LNCaP clone FGC (cell line): ENCODE measurements at regions not wholly inside any gene's neighbourhood (a gene's known extent, or its start where the extent isn't known, plus 50 kb on each side); places are given as distances from the start of the nearest gene placed in this dataset.
A peak's percentile ranks its signal among the peaks of the same experiment; 100 is the strongest.

ENCODE experiments used
- DNase-seq: peaks from one replicate; pipeline ENCODE4 v3.0.0-alpha.2; 2011; ENCODE audit warnings: low read depth
- H3K4me3 ChIP-seq: 2 replicates; pipeline ENCODE4 v1.5.1; 2011; ENCODE audit warnings: mild to moderate bottlenecking, low read depth, low read length, control low read depth
- TF ChIP-seq, protein P1 (sequence below): IDR thresholded peaks from 2 replicates; pipeline ENCODE4 v1.5.1; 2012; ENCODE audit warnings: mild to moderate bottlenecking; ENCODE audit not compliant: control insufficient read depth, insufficient read depth; ENCODE audit errors: extremely low read depth

DNA sequence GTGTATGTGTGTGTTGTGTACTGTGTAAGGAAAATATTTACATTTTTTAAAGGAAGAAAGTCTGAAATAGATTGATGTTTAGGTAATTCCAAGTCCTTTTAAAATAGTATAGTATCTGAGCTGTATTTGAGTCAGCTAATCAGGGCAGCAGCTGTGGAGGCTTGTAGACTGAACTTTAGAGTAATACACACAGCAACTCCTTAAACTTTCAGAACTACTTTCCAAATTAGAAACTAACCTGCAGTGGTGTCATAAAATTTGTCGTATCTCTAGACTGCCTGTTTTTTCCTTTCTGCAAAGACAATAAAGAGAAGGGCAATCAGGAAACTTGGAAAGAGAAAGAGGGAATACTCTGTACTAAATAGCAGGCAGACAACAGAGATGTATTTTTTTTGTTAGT lies 391.0 kb upstream of the AZI2 start:
- H3K4me3 ChIP-seq = no peak overlapping the region
- no peak for DNase-seq
- TF ChIP-seq, protein P1, sequence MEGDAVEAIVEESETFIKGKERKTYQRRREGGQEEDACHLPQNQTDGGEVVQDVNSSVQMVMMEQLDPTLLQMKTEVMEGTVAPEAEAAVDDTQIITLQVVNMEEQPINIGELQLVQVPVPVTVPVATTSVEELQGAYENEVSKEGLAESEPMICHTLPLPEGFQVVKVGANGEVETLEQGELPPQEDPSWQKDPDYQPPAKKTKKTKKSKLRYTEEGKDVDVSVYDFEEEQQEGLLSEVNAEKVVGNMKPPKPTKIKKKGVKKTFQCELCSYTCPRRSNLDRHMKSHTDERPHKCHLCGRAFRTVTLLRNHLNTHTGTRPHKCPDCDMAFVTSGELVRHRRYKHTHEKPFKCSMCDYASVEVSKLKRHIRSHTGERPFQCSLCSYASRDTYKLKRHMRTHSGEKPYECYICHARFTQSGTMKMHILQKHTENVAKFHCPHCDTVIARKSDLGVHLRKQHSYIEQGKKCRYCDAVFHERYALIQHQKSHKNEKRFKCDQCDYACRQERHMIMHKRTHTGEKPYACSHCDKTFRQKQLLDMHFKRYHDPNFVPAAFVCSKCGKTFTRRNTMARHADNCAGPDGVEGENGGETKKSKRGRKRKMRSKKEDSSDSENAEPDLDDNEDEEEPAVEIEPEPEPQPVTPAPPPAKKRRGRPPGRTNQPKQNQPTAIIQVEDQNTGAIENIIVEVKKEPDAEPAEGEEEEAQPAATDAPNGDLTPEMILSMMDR = no peak

GRCh38 chr3:28743271-28743670 lies 394.6 kb upstream of the AZI2 start:
- H3K4me3 ChIP-seq = no peak overlapping the region
- DNase-seq = no peak
- TF ChIP-seq, protein P1 = no peak

- DNase-seq = peak; percentile 95
- no peak overlapping the region for H3K4me3 ChIP-seq
- TF ChIP-seq, protein P1 = no peak
These were observed 395.2 kb upstream of the AZI2 start for GRCh38 chr3:28743831-28744230.

DNA sequence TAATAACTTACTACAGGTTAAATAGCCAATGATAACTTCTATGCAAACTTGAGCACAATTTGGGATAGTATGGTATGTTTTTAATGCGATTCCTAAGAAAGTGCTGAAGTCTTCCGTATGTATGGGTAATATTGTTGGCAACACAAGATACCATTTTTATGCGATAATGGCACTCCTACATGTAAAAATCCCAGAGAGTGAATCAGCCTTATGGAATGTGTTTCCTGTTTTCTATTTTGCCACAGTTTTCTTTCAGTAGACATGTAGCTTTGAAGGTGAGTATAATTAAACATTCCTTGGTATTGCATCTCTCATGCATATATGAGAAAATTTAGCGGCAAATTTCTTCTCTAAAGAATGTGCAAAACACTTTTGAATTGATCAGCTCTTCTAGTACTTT lies 396.8 kb upstream of the AZI2 start:
- TF ChIP-seq, protein P1 = no peak
- H3K4me3 ChIP-seq = no peak overlapping the region
- no peak for DNase-seq

- TF ChIP-seq, protein P1 = no peak
- DNase-seq = no peak
- no peak overlapping the region for H3K4me3 ChIP-seq
These were observed 397.4 kb upstream of the AZI2 start for GRCh38 chr3:28745916-28746617.

DNA sequence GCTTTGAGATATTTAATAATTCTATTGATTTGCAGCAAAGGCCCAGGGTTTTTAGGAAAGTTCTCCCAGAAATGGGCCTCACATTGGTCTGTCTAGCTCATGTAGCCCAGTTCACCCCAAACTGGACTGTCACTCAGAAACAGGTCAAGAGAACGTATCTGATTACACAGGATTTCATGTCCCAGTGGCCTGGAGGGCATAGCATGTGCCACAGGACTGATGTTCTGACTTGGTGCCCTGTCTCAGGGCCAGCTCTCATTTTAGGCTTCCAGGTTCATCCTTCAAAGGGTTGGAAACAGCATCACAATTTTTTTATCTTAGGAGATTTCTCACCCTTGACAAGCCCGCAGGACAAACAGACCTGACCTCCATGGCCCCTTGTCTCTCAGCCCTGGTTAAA lies 398.4 kb upstream of the AZI2 start:
- no peak overlapping the region for H3K4me3 ChIP-seq
- TF ChIP-seq, protein P1 = no peak
- no peak for DNase-seq

DNA sequence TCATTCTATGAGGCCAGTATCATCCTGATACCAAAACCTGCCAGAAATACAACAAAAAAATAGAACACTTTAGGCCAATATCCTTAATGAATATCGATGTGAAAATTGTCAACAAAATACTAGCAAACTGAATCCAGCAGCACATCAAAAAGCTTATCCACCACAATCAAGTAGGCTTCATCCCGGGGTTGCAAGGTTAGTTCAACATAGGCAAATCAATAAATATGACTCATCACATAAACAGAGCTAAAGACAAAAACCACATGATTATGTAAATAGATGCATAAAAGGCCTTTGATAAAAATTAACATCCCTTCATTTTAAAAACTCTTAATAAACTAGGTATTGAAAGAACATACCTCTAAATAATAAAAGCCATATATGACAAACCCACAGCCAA lies 403.2 kb upstream of the AZI2 start:
- DNase-seq = no peak
- TF ChIP-seq, protein P1 = no peak
- H3K4me3 ChIP-seq = no peak overlapping the region
